ENCODE measurements at regions not wholly inside any gene's neighbourhood (a gene's known extent, or its start where the extent isn't known, plus 50 kb on each side); places are given as distances from the start of the nearest gene placed in this dataset.
A peak's percentile ranks its signal among the peaks of the same experiment; 100 is the strongest.

DNA sequence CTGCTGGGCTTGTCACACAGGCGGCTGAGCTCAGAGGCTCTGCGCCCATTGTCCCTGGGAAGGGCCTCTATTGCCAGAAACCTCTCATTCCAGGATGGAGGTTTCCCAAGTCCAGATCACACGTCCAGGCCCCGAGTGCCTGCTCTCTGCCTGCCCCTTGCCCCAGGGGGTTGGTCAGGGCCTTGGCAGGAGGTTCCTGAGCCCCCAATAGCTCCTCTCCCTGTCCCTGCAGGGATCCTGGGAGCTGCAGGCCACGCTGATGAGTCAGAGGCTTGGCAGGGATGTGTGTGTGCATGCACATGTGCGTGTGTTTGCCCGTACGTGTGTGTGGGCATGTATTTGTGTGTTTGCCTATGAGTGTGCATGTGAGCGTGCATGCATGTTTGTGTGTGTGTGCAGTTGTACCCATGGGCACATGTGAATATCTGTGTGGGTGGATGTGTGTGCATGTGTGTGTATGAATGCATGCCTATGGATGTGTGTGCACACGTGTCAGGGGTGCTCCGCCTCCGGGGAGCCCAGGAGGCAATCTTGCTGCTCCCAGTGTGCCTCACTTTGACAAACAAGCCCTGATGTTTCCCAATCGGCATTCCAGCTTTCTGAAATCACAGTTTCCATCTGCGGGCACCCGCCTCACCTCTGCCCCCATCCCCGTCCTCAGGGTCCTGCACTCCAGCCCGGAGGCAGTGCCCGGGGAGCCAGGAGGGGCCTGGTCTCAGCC lies 98.4 kb upstream of the GSE1 start:
- no peaks in the 10 kb centered on the region for H3K36me3 ChIP-seq
- DNase-seq (peak in 4 of 5 donors; percentile 62 to 87 (median 70)), ATAC-seq (peak; percentile 83 to 87 (median 84))
- TF ChIP-seq, protein P1, sequence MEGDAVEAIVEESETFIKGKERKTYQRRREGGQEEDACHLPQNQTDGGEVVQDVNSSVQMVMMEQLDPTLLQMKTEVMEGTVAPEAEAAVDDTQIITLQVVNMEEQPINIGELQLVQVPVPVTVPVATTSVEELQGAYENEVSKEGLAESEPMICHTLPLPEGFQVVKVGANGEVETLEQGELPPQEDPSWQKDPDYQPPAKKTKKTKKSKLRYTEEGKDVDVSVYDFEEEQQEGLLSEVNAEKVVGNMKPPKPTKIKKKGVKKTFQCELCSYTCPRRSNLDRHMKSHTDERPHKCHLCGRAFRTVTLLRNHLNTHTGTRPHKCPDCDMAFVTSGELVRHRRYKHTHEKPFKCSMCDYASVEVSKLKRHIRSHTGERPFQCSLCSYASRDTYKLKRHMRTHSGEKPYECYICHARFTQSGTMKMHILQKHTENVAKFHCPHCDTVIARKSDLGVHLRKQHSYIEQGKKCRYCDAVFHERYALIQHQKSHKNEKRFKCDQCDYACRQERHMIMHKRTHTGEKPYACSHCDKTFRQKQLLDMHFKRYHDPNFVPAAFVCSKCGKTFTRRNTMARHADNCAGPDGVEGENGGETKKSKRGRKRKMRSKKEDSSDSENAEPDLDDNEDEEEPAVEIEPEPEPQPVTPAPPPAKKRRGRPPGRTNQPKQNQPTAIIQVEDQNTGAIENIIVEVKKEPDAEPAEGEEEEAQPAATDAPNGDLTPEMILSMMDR (IDR thresholded peaks at IDR 0.05): no peak
- WGBS, 4 donors: 27 to 39% (median 35%) methylated on average over 10 to 18 of the region's 18 CpGs
- peak overlapping the region in 11 of 12 donors; percentile 37 to 86 (median 67) for H3K27ac ChIP-seq
- no peaks in the 10 kb centered on the region for H3K9me3 ChIP-seq
- no peak overlapping the region for H3K4me3 ChIP-seq
- H3K4me1 ChIP-seq: peaks cover 0 to 30% (median 18%) of the 10 kb centered on the region in 12 donors
- intact Hi-C loops (cut with DNase I): no loop called here
- no peaks in the 10 kb centered on the region for H3K27me3 ChIP-seq

DNA sequence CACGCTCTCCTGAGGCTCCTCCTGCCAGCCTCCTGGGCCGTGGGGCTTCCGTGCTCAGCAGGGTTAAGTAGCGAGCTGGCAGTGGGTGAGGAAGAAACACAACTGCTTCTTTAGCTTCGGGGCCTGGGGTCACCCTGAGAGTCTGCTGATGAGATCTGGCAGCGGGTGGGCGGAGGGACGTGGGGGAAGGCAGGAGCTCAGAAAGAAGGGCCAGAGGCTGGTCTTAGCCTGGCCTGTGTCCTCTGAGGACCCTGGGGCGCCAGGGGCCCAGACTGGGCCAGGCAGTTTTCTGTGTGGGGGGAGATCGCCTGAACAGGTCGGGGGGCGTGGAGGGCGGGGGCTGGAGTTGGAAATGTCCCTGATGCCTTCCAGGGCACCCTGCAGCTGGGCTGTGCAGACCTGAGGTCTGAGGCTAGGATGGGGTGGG lies 97.8 kb upstream of the GSE1 start:
- 57 to 68% (median 64%) methylated on average over 12 to 13 of the region's 13 CpGs for WGBS, 4 donors
- H3K4me3 ChIP-seq: no peak overlapping the region
- no peak for DNase-seq
- TF ChIP-seq POLR2A (IDR thresholded peaks at IDR 0.05): no peak
- TF ChIP-seq, protein P1 (IDR thresholded peaks at IDR 0.05): no peak
- no peaks in the 10 kb centered on the region for H3K9me3 ChIP-seq
- H3K4me1 ChIP-seq: peaks cover 0 to 30% (median 18%) of the 10 kb centered on the region in 12 donors
- no peaks in the 10 kb centered on the region for H3K36me3 ChIP-seq
- H3K27ac ChIP-seq: peak overlapping the region in 6 of 12 donors; percentile 50 to 86 (median 70)
- no peaks in the 10 kb centered on the region for H3K27me3 ChIP-seq
- ATAC-seq: no peak
- intact Hi-C loops (cut with DNase I): no loop called here

DNA sequence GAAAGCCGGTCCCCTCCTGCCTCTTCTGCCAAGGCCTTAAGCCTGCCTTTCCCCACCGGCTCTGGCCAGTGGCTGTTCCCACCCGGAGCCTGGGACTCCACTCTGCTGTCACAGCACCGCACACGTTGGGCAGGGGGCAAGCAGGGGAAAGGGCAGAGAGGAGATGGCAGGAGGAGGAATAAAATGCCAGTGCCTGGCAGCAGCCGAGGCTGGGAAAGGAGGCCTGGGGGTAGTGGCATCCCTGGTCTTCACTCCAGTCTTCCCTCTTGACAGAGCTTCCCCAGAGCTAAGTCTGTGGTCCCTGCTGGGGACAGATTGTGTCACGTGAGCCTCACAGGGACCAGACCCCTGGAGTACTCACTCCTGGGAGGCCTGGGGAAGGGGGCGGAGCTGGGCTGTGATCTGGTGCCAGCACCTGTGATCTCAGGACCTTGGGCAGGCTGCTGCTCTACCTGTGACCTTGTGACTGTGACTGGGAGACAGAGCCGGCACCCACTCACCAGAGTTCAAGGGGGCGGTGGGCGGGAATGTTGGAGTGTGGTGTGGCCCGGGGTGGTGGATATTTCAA lies 97.2 kb upstream of the GSE1 start:
- no peak for TF ChIP-seq POLR2A (IDR thresholded peaks at IDR 0.05)
- TF ChIP-seq, protein P1 (IDR thresholded peaks at IDR 0.05): no peak
- peaks cover 0 to 30% (median 18%) of the 10 kb centered on the region in 12 donors for H3K4me1 ChIP-seq

DNA sequence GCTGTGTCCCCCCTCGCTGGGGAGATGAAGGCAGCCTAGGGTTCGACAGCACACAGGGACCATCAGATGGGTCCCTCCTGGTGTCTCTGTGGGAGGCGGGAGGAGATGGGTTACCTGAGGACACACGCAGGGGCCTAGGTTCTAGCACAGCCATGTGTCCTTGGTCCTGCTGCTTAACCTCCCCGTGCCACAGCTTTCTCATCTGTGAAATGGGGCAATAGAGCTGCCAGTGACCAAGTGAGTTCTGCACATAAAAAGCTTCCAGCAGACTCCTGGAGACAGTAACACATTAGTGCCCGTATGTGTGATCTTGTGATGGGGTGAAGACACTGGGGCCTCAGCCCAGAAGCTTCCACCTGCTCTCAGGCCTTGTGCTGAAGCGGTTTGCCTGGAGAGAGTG lies 96.0 kb upstream of the GSE1 start:
- no peak for ATAC-seq
- H3K27ac ChIP-seq: no peak overlapping the region
- no peaks in the 10 kb centered on the region for H3K27me3 ChIP-seq
- no peaks in the 10 kb centered on the region for H3K36me3 ChIP-seq
- H3K4me1 ChIP-seq: peaks cover 0 to 31% (median 18%) of the 10 kb centered on the region in 12 donors
- H3K4me3 ChIP-seq: no peak overlapping the region
- intact Hi-C loops (cut with DNase I): no loop called here
- WGBS, 4 donors: 79 to 98% (median 98%) methylated on average over 3 to 7 of the region's 7 CpGs
- no peak for TF ChIP-seq POLR2A (IDR thresholded peaks at IDR 0.05)
- TF ChIP-seq, protein P1 (IDR thresholded peaks at IDR 0.05): no peak
- no peak for DNase-seq
- H3K9me3 ChIP-seq: no peaks in the 10 kb centered on the region

More for the DNA sequence above, 97.2 kb upstream of the GSE1 start:
- intact Hi-C loops (cut with DNase I): no loop called here
- Histone ChIP-seq H3K27ac (peak overlapping the region in 3 of 12 donors; percentile 50 to 74 (median 67)), H3K4me3 (no peak overlapping the region), H3K27me3 (no peaks in the 10 kb centered on the region), H3K36me3 (no peaks in the 10 kb centered on the region), H3K9me3 (no peaks in the 10 kb centered on the region)
- 71 to 77% (median 75%) methylated on average over 12 of the region's 12 CpGs for WGBS, 4 donors
- ATAC-seq (no peak), DNase-seq (no peak)

Measured in heart left ventricle (tissue), 16 donors.